SH-SY5Y (cell line): ENCODE measurements at regions not wholly inside any gene's neighbourhood (a gene's known extent, or its start where the extent isn't known, plus 50 kb on each side); places are given as distances from the start of the nearest gene placed in this dataset.

Experiments
- GATA2 ChIP-seq: IDR thresholded peaks from 2 replicates; pipeline ENCODE4 v1.6.1; 2011; ENCODE audit warnings: mild to moderate bottlenecking, low read depth, low read length
- GATA3 ChIP-seq: IDR thresholded peaks from 2 replicates; pipeline ENCODE4 v1.6.1; 2011; ENCODE audit warnings: low read depth, mild to moderate bottlenecking, low read length, moderate library complexity

DNA sequence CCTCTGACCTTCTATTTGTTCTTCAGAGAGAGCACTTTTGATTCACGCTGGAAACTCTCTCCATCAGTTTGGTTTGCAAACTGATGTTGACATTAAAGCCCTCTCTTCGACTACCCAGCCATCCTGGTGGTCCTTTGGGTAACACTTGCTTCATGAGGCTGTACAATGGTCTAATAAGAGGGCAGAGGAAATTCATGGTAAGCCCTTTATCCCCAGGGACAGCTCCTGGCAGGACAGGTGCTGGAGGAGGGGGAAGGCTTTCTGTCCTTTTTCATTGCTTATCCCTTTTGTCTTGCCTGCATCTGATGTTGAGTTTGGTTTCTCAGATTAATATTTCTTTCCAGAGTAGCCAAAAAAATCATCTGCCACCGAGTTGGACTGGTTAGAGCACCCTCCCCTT is 52.1 kb upstream of the CD93 start:
- no peak for TF ChIP-seq GATA2
- TF ChIP-seq GATA3: no peak
